ENCODE measurements at regions not wholly inside any gene's neighbourhood (a gene's known extent, or its start where the extent isn't known, plus 50 kb on each side); places are given as distances from the start of the nearest gene placed in this dataset.

DNA sequence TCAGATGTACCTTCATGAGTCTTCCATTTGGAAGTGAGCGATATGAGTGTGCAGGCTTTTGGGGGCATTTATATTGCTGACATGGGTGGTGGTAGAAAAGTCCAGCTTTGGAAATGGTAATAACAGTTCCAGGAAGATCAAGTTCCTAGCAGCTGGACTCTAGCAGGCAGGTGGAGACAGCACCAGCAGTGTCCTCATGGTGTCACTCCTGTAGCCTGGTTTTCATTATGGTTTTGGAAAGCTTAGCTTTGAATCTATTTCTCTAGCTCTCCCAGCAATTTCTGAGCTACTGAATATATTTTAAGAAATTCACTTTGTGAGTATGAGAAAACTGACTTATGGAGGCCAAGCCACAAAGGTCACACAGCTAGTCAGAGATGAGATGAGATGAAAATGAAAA lies 523.2 kb upstream of the HTR2A start:
- TF ChIP-seq, protein P1, sequence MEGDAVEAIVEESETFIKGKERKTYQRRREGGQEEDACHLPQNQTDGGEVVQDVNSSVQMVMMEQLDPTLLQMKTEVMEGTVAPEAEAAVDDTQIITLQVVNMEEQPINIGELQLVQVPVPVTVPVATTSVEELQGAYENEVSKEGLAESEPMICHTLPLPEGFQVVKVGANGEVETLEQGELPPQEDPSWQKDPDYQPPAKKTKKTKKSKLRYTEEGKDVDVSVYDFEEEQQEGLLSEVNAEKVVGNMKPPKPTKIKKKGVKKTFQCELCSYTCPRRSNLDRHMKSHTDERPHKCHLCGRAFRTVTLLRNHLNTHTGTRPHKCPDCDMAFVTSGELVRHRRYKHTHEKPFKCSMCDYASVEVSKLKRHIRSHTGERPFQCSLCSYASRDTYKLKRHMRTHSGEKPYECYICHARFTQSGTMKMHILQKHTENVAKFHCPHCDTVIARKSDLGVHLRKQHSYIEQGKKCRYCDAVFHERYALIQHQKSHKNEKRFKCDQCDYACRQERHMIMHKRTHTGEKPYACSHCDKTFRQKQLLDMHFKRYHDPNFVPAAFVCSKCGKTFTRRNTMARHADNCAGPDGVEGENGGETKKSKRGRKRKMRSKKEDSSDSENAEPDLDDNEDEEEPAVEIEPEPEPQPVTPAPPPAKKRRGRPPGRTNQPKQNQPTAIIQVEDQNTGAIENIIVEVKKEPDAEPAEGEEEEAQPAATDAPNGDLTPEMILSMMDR (IDR thresholded peaks at IDR 0.05), result no peak

DNA sequence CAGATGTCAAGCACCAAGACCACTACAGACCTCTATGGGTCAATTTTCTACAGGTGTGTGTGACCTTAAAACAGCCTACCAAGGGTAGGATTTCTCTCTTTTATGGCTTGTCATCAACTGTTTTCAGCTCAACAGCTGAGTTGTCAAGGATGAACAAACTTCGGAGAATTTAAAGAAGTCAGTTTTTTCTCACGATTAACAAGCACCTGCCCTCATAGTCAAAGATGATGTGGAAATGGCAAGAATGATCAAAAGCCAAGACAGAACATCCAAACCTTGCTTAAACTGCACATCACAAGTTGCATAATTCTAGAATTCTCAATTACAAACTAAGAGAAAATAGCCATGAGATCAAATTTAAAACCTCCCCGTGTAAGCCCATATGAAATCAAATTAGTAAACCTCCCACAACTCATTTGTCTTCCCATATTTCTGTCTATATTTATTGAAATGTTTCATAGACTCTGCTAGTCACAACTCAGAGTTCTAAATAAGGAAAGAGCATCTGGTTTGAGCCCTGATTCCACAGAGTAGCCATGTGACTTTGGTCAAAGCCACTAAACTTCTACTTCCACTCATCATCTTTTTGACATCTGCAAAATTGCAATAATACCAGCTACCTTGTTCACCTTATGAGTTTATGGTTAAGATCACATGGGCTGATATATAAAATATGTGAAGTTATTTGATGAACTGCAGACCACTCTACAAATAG lies 521.5 kb upstream of the HTR2A start:
- TF ChIP-seq, protein P1 (IDR thresholded peaks at IDR 0.05), result no peak

DNA sequence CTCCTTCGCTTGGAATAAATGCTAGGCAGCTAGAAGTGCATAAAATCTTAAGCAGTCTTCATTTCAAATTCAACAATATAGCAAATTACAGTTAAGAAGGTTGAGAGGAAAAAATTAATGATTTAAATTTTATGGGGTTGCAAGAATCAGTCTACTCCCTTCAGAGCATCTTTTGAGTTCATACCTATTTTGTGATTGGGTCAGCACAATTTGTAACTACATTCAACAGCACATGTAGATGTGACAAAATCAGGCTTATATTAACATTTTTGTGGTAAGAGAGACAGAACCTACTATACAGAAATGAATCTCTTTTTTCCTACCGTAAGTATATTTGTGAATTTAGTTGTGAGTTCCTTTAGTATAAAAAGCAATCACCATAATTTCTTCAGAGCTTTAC lies 520.6 kb upstream of the HTR2A start:
- TF ChIP-seq, protein P1 (IDR thresholded peaks at IDR 0.05), result no peak

DNA sequence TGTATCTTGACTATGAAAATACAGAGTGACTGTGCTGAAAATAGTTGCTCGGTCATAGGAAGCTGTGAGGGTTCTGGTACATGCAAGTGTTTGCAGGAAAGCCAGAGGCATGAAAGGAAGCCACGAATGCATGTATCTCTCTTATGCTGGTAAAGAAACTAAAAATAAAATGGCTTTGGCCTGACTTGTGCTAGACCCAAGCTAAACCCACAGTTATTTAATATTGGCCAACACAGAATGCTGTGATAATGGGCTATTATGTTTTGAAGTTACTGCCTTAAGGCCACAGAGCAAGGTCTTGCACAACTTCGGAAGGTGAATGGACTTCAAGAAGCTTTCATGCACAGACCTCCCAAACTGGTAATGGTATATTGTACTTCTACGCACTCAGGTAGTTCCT lies 518.2 kb upstream of the HTR2A start:
- TF ChIP-seq, protein P1 (IDR thresholded peaks at IDR 0.05), result no peak

DNA sequence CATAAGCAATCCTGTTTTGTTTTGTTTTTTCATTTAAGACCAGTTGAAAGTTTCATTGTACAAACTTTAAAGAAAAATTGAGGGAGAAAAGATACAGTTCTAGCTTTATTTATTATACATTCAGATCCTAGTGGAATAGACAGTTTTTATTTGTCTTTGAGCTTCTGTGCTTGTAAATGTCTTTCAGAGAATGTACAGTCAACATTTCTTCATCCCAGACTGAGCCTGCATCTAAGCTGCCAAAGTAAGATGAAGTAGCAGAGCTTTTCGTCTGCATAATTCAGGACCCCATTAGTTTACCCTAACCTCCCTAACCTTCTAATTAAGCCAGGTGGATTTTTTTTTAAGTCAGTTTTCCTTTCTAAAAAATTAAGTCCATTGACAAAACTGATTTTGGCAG lies 516.7 kb upstream of the HTR2A start:
- TF ChIP-seq, protein P1 (IDR thresholded peaks at IDR 0.05), result no peak

DNA sequence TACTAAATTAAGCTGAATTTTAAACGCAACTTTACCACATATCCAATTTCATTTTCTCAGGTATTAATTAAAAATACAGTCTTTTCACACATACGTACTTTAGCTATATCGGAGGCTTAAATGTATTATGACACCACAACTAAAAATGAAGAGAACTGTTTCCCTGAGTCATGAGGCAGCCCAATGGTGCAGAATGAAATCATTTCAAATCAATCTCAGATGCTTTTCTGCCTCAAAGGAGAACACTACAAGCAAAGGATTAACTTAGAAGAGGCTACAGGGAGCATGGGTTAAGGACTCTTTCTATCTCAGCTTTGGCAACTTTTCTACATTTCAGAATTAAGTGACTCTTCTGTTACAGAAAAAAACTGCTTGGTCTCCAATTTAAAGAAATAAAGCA lies 516.3 kb upstream of the HTR2A start:
- TF ChIP-seq, protein P1 (IDR thresholded peaks at IDR 0.05), result no peak

DNA sequence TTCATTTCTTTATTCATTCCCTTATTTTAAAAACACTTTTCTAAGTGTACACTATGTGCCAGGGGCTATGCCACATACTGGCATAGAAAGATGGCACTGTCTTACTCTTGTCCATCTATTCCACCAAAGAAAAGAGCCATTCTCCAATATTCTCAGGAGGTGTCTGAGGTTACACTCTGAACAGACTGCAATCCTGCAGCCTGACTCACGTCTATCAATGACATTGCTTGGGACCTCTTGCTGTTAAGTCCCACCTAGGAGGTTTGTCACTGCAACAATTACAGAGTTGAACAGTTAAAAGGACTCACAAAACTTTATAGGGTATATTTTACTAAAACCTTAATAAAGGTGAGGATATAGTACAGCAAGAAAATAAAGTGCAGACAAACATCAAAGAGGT lies 512.9 kb upstream of the HTR2A start:
- TF ChIP-seq, protein P1 (IDR thresholded peaks at IDR 0.05), result no peak
